ENCODE measurements at regions not wholly inside any gene's neighbourhood (a gene's known extent, or its start where the extent isn't known, plus 50 kb on each side); places are given as distances from the start of the nearest gene placed in this dataset.

GRCh38 chr13:107712145-107712860 is 503.0 kb downstream of the LIG4 start:
- TF ChIP-seq CTCF (conservative IDR thresholded peaks at IDR 0.05) (no peak), EZH2 (IDR thresholded peaks at IDR 0.05; ENCODE audit: low read depth) (no peak)
